ENCODE measurements at regions not wholly inside any gene's neighbourhood (a gene's known extent, or its start where the extent isn't known, plus 50 kb on each side); places are given as distances from the start of the nearest gene placed in this dataset.

- TF ChIP-seq CTCF (IDR thresholded peaks at IDR 0.05), result no peak
- no peak for TF ChIP-seq POLR2A (IDR thresholded peaks at IDR 0.05)
These were observed 285.0 kb upstream of the BOD1L1 start for GRCh38 chr4:13912436-13912925.
